SJSA1 (cell line): ENCODE measurements at regions not wholly inside any gene's neighbourhood (a gene's known extent, or its start where the extent isn't known, plus 50 kb on each side); places are given as distances from the start of the nearest gene placed in this dataset.
A peak's percentile ranks its signal among the peaks of the same experiment; 100 is the strongest.

ENCODE experiments used
- DNase-seq, 2 experiments: peaks; one replicate each; pipeline ENCODE4 v3.0.0-alpha.2; 2015 to 2020; ENCODE audit warnings: low spot score in 2 of 2, low read depth in 1 of 2
- H3K27ac ChIP-seq: fragments of 250-450 bp; sonication (Bioruptor Pico); 2 replicates; pipeline ENCODE4 v1.5.1; 2020; ENCODE audit warnings: mild to moderate bottlenecking, moderate library complexity
- H3K27me3 ChIP-seq: fragments of 250-450 bp; sonication (Bioruptor Pico); replicated peaks from 2 replicates; pipeline ENCODE4 v1.5.1; 2020; ENCODE audit warnings: mild to moderate bottlenecking, moderate library complexity
- H3K36me3 ChIP-seq: fragments of 250-450 bp; sonication (Bioruptor Pico); 2 replicates; pipeline ENCODE4 v1.5.1; 2020; ENCODE audit warnings: mild to moderate bottlenecking
- H3K4me1 ChIP-seq: fragments of 250-450 bp; sonication (Bioruptor Pico); replicated peaks from 2 replicates; pipeline ENCODE4 v1.6.1; 2021; ENCODE audit warnings: mild to moderate bottlenecking
- H3K4me3 ChIP-seq: fragments of 250-450 bp; sonication (Bioruptor Pico); 2 replicates; pipeline ENCODE4 v1.5.1; 2020; ENCODE audit warnings: mild to moderate bottlenecking
- H3K9me3 ChIP-seq: fragments of 250-450 bp; sonication (Bioruptor Pico); replicated peaks from 2 replicates; pipeline ENCODE4 v1.5.1; 2020; ENCODE audit warnings: mild to moderate bottlenecking

GRCh38 chr3:124409650-124410275, 320.5 kb upstream of the UMPS start:
- Histone ChIP-seq H3K27me3 (no peaks in the 10 kb centered on the region), H3K4me3 (no peak overlapping the region), H3K9me3 (no peaks in the 10 kb centered on the region), H3K4me1 (peaks cover 34% of the 10 kb centered on the region), H3K27ac (peak overlapping the region; percentile 88), H3K36me3 (no peaks in the 10 kb centered on the region)
- DNase-seq = peak; percentile 61 to 82

DNA sequence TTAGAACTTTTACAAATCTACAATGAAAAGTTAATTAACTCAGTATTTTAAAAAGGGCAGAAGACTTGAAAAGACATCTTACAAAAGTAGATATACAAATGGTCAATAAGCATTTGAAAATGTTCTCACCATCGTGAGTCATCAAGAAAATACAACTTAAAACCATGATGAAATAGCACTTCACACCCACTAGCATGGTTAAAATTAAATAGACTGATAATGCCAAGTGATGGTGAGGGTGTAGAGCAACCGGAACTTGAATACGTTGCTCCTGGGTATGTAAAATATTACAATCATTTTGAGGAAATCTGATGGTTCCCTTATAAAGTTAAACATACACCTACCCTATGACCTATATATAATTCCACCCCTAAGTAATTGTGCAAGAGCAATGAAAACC, 319.8 kb upstream of the UMPS start:
- DNase-seq = no peak

DNA sequence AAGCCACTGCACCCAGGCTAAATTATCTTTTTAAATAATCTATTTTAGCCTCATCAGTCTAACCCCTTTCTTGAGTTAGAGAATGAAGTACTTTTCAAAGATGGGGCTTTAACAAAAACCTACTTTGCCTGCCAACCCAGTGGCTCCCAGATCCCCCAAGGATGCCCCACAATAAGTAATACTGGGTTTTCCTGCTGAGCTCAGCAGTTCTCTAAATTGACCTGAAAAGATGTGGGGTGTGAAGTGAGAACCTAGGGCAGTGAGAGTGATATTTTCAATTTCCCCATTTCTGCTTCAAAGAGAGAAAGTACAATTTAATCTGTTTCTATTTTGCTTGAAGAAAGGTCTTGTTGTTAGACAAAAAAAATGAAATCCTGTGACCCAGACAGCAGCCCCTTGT, 318.5 kb upstream of the UMPS start:
- Histone ChIP-seq H3K4me3 (no peak overlapping the region), H3K9me3 (no peaks in the 10 kb centered on the region), H3K36me3 (no peaks in the 10 kb centered on the region), H3K27me3 (no peaks in the 10 kb centered on the region), H3K27ac (no peak overlapping the region), H3K4me1 (peaks cover 34% of the 10 kb centered on the region)
- no peak for DNase-seq

More for the DNA sequence above, 319.8 kb upstream of the UMPS start:
- Histone ChIP-seq H3K27ac (peak overlapping the region; percentile 88), H3K27me3 (no peaks in the 10 kb centered on the region), H3K4me1 (peaks cover 34% of the 10 kb centered on the region), H3K4me3 (no peak overlapping the region), H3K36me3 (no peaks in the 10 kb centered on the region), H3K9me3 (no peaks in the 10 kb centered on the region)

DNA sequence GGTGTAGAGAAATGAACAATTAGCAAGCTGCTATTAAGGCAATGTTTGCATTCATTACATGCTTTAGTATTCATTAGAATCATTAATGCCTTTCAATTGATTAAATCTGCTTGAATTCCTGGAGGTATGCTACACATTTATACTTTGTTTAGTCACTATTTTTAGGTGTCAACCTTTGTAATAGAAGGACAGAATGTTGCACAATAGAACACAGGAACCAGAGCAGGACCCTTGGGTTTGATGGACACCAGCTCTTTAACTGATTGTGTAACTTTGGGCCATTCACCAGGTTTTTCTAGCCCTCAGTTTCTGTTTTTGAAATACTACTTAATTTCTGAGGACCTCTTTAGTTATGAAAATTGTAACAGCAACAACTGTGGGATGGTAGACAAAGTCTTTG, 317.6 kb upstream of the UMPS start:
- Histone ChIP-seq H3K27me3 (no peaks in the 10 kb centered on the region), H3K4me3 (no peak overlapping the region), H3K36me3 (no peaks in the 10 kb centered on the region), H3K27ac (no peak overlapping the region), H3K4me1 (peaks cover 26% of the 10 kb centered on the region), H3K9me3 (no peaks in the 10 kb centered on the region)
- no peak for DNase-seq

DNA sequence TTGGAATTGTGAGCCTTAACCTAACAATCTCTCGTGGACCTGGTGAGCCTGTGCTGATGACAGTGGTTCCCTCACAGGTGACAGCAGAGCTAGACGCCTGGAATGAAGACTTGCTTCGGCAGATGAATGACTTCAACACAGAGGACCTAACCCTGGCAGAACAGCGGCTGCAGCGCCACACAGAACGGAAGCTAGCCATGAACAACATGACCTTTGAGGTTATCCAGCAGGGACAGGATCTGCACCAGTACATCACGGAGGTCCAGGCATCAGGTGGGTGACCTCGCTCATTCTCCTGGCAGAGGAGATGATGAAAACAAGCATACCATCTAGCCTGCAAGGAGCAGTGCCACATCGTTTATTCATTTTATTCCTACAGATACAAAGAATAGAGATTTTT, 316.9 kb upstream of the UMPS start:
- no peaks in the 10 kb centered on the region for H3K36me3 ChIP-seq
- no peak overlapping the region for H3K27ac ChIP-seq
- H3K9me3 ChIP-seq = no peaks in the 10 kb centered on the region
- no peak overlapping the region for H3K4me3 ChIP-seq
- no peak for DNase-seq
- H3K4me1 ChIP-seq = peaks cover 24% of the 10 kb centered on the region
- no peaks in the 10 kb centered on the region for H3K27me3 ChIP-seq

DNA sequence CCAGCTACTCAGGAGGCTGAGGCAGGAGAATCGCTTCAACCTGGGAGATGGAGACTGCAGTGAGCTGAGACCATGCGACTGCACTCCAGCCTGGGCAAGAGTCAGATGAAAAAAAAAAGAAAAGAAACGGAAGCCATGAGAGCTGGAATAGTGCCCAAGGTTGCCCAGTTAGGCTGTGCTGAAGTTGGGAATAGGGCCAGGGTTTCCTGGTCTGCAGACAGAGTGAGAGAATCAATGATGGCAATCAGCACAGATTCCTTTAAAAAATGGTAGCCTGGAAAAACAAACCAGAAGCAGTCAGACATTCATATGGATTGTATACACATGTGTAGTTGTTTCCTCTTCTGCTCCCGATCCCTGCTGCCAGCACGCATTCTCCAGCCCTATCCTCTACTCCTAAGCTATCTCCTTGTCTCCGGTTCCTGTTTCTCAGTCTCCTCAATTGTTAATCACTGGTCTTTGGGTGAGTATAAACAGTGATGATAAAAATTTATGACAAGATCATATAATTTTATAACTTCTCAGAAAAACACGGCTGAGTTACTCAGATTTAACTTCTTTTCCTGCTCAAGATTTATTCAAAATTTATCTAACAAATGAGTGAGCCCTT, 316.2 kb upstream of the UMPS start:
- Histone ChIP-seq H3K36me3 (no peaks in the 10 kb centered on the region), H3K27me3 (no peaks in the 10 kb centered on the region), H3K4me3 (no peak overlapping the region), H3K4me1 (peaks cover 17% of the 10 kb centered on the region), H3K27ac (no peak overlapping the region), H3K9me3 (no peaks in the 10 kb centered on the region)
- no peak for DNase-seq

DNA sequence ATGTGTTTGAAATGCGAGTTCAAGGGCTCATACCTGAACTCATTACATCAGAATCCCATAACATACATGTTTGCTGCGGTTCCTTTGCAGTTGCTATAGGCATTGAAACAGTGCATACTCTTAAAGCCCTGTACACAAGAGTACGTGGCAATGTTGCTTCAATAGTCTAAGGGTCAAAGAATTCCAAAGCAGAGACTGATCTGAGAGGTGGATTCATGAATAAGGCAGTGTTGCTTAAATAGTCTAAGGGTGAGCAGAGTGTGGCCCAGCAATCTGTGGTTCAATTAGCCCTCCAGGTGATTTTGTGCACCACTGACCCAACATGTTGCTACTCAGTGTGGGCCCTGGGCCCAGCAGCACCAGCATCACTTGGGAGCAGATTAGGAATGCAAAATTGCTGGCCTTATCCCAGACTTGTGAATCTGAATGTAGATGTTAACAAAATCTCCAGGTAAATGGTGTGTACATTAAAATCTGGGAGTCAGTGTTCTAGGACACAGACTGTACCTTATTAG, 314.7 kb upstream of the UMPS start:
- Histone ChIP-seq H3K27ac (no peak overlapping the region), H3K4me3 (no peak overlapping the region), H3K4me1 (peaks cover 3% of the 10 kb centered on the region), H3K9me3 (no peaks in the 10 kb centered on the region), H3K36me3 (no peaks in the 10 kb centered on the region; the same call in 1 of the 2 replicates), H3K27me3 (no peaks in the 10 kb centered on the region)
- DNase-seq = no peak

- DNase-seq = no peak
- H3K4me1 ChIP-seq = no peaks in the 10 kb centered on the region
- peaks cover 10% of the 10 kb centered on the region for H3K36me3 ChIP-seq
- no peak overlapping the region for H3K27ac ChIP-seq
- H3K9me3 ChIP-seq = no peaks in the 10 kb centered on the region
- H3K27me3 ChIP-seq = no peaks in the 10 kb centered on the region
- H3K4me3 ChIP-seq = no peak overlapping the region
Measured at GRCh38 chr3:124419303-124419702, 310.9 kb upstream of the UMPS start.

GRCh38 chr3:124420392-124420791, 309.9 kb upstream of the UMPS start:
- Histone ChIP-seq H3K4me1 (no peaks in the 10 kb centered on the region), H3K27ac (no peak overlapping the region), H3K4me3 (no peak overlapping the region), H3K9me3 (no peaks in the 10 kb centered on the region), H3K36me3 (peaks cover 10% of the 10 kb centered on the region), H3K27me3 (no peaks in the 10 kb centered on the region)
- DNase-seq = no peak

DNA sequence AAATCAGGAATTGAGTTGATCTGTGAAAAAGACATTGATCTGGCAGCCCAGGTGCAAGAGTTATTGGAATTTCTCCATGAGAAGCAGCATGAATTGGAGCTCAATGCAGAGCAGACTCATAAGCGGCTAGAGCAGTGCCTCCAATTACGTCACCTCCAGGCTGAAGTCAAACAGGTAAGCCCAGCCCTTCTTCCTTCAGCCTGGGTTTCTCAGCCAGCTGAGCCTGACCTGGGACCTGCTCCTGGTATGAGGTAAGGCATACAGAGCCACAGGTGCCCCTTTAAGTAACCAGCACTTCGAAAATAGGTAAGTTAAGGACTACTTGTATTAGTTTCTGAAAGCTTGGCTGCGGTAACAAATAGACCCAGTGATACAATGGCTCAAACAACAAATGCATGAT, 307.4 kb upstream of the UMPS start:
- H3K36me3 ChIP-seq = peaks cover 13% of the 10 kb centered on the region
- no peaks in the 10 kb centered on the region for H3K4me1 ChIP-seq
- H3K4me3 ChIP-seq = no peak overlapping the region
- H3K27me3 ChIP-seq = no peaks in the 10 kb centered on the region
- no peak overlapping the region for H3K27ac ChIP-seq
- no peaks in the 10 kb centered on the region for H3K9me3 ChIP-seq
- DNase-seq = no peak

- Histone ChIP-seq H3K36me3 (peaks cover 18% of the 10 kb centered on the region), H3K4me1 (peaks cover 14% of the 10 kb centered on the region), H3K4me3 (no peak overlapping the region), H3K9me3 (no peaks in the 10 kb centered on the region), H3K27me3 (no peaks in the 10 kb centered on the region), H3K27ac (no peak overlapping the region)
- no peak for DNase-seq
Measured at GRCh38 chr3:124424396-124424795, 305.9 kb upstream of the UMPS start.

DNA sequence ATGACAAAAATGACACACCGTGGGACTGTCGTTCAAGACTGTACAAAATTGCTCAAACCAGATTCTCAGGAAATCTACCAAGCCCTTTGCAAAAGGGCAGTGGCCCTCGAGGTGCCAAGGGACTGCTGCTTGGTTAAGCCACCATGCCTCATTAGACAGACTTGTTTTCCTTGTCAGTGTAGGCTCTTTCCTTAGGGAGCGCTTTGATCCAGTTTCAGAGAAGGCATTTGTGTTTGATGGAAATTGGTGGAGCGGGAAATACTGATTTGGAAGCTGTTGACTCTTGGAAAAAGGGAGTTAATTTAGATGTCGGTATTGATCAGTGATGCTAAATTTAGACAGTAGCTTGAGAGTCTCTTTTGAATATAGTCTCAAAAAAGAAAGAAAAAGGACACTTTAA, 304.3 kb upstream of the UMPS start:
- Histone ChIP-seq H3K9me3 (no peaks in the 10 kb centered on the region), H3K4me1 (peaks cover 16% of the 10 kb centered on the region), H3K36me3 (peaks cover 19% of the 10 kb centered on the region), H3K27ac (no peak overlapping the region), H3K4me3 (no peak overlapping the region), H3K27me3 (no peaks in the 10 kb centered on the region)
- no peak for DNase-seq

DNA sequence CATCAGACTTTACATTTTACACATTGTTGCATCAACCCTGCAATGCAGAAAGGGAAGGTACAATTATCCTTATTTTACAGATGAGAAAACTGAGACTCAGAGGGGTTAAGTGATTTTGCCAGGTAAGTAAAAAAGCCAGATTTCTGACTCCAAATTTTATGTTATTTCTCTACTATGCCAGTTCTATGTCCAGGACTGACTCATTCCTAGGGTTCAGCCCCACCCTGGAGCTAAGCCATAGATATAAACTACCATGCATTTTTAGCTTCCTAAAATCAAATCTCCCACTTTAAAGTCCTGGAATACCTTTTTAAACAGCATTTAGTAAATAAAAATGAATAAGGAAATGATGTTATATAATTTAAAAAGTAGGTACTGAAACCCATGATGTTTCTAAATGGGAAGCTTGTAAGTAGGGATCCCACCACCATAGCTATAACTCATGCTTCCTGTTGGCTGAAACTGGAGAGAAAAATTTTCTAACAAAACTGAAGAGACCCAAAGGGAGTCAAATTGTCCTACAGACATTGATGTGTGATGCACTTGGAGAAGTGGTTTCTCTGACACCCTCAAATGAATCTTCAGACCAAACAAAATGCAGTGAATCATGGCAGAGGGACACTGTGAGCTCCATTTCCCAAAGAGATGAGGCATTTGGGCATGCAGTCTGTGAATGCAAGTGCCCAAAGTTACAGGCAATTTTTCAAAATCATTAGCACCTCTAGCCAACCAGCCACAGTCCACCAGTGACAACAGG, 301.7 kb upstream of the UMPS start:
- H3K4me3 ChIP-seq = no peak overlapping the region
- DNase-seq = peak in 1 of 2 experiments; percentile 5
- H3K9me3 ChIP-seq = no peaks in the 10 kb centered on the region
- H3K27me3 ChIP-seq = no peaks in the 10 kb centered on the region
- H3K27ac ChIP-seq = peak overlapping the region; percentile 20; the same call in 1 of the 2 replicates
- peaks cover 11% of the 10 kb centered on the region for H3K36me3 ChIP-seq
- H3K4me1 ChIP-seq = peaks cover 16% of the 10 kb centered on the region
